ENCODE measurements at regions not wholly inside any gene's neighbourhood (a gene's known extent, or its start where the extent isn't known, plus 50 kb on each side); places are given as distances from the start of the nearest gene placed in this dataset.
"Not testable (repeated sequence)": the region's sequence is repeated elsewhere in the genome, so short reads cannot be mapped to it uniquely, and the experiment has no call there.

DNA sequence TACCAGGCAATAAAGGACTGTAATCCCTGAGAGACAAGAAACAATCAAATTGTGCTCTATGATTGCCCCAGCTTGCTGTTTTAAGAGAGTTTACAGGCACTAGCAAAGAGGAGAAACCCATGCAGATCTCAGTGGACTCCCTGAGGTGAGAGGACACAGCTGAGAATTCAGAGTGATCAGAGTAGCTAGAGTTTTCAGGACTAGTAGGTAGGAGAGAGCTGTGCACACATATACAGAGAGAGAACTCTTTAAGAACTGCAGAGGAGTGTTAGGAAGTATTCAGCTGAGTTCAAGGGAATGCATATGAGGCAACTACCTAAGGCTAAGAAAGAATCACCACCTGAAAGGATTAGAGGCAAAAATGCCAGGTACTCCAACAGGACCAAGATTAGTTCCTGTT, 904.8 kb downstream of the CDH8 start:
- no peak for DNase-seq
- H2AFZ ChIP-seq, result no peak overlapping the region
- no peaks in the 10 kb centered on the region for H3K9me3 ChIP-seq (ENCODE audit: low read depth)
- H3K4me1 ChIP-seq (ENCODE audit: insufficient read depth), result no peaks in the 10 kb centered on the region
- H3K27me3 ChIP-seq (replicated peaks; ENCODE audit: insufficient read depth), result no peaks in the 10 kb centered on the region
- no peaks in the 10 kb centered on the region for H4K20me1 ChIP-seq (ENCODE audit: insufficient read depth)
- no peak overlapping the region for H3K4me2 ChIP-seq (ENCODE audit: unreplicated experiment)
- H3K9ac ChIP-seq, result no peak overlapping the region
- in situ Hi-C loops (cut with MboI), result no loop called here
- H3F3A ChIP-seq (ENCODE audit: insufficient read depth), result no peaks in the 10 kb centered on the region
- H3K79me2 ChIP-seq (ENCODE audit: insufficient read depth), result no peaks in the 10 kb centered on the region
- H3K9me2 ChIP-seq (ENCODE audit: insufficient read depth), result no peaks in the 10 kb centered on the region
- no peak overlapping the region for H3K4me3 ChIP-seq
- H3K27ac ChIP-seq, result no peak overlapping the region
- H3K36me3 ChIP-seq (ENCODE audit: low read depth), result no peaks in the 10 kb centered on the region
- no peak for TF ChIP-seq EZH2phosphoT487 (IDR thresholded peaks at IDR 0.05; ENCODE audit: insufficient read depth, low read depth)
- TF ChIP-seq EZH2 (IDR thresholded peaks at IDR 0.05; ENCODE audit: insufficient read depth, poor library complexity, severe bottlenecking), result no peak

DNA sequence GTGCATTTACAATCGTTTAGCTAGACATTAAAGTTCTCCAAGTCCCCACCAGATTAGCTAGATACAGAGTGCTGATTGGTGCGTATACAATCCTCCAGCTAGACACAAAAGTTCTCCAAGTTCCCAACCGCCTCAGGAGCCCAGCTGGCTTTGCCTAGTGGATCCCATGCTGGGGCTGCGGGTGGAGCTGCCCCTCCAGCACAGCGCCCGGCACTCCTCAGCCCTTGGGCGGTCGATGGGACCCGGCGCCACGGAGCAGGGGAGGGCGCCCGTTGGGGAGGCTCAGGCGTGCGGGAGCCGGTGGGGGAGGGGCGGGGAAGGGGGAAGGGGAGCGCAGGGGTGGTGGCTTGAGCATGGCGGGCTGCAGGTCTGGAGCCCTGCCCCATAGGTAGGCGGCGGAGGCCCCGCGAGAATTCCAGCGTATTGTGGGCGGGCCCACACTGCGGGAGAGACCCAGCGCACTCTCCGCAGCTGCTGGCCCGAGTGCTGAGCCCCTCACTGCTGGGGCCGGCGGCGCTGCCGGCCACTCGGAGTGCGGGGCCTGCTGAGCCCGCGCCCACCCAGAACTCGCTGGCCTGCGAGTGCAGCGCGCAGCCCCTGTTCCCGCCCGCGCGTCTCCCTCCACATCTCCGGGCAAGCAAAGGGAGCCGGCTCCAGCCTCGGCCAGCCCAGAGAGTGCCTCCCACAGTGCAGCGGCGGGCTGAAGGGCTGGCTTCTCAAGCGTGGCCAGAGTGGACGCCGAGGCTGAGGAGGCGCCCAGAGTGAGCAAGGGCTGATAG, 907.5 kb downstream of the CDH8 start:
- no peaks in the 10 kb centered on the region for H3K4me1 ChIP-seq (ENCODE audit: insufficient read depth)
- H2AFZ ChIP-seq, result no peak overlapping the region
- H3F3A ChIP-seq (ENCODE audit: insufficient read depth), result no peaks in the 10 kb centered on the region
- H3K36me3 ChIP-seq (ENCODE audit: low read depth), result no peaks in the 10 kb centered on the region
- no peaks in the 10 kb centered on the region for H4K20me1 ChIP-seq (ENCODE audit: insufficient read depth)
- TF ChIP-seq EZH2phosphoT487 (IDR thresholded peaks at IDR 0.05; ENCODE audit: insufficient read depth, low read depth) (no peak), EZH2 (IDR thresholded peaks at IDR 0.05; ENCODE audit: insufficient read depth, poor library complexity, severe bottlenecking) (no peak)
- no peak overlapping the region for H3K9ac ChIP-seq
- H3K27me3 ChIP-seq (replicated peaks; ENCODE audit: insufficient read depth), result no peaks in the 10 kb centered on the region
- H3K4me2 ChIP-seq (ENCODE audit: unreplicated experiment), result no peak overlapping the region
- H3K4me3 ChIP-seq, result no peak overlapping the region
- in situ Hi-C loops (cut with MboI), result no loop called here
- no peaks in the 10 kb centered on the region for H3K9me3 ChIP-seq (ENCODE audit: low read depth)
- DNase-seq, result no peak
- no peaks in the 10 kb centered on the region for H3K9me2 ChIP-seq (ENCODE audit: insufficient read depth)
- H3K79me2 ChIP-seq (ENCODE audit: insufficient read depth), result no peaks in the 10 kb centered on the region
- no peak overlapping the region for H3K27ac ChIP-seq
- 84 to 87% methylated on average over 33 to 54 of the region's 54 CpGs for WGBS, 2 experiments (ENCODE audit: low coverage in 1 of 2, low lambda C conversion rate in 2 of 2, missing lambda C conversion rate in 2 of 2)

DNA sequence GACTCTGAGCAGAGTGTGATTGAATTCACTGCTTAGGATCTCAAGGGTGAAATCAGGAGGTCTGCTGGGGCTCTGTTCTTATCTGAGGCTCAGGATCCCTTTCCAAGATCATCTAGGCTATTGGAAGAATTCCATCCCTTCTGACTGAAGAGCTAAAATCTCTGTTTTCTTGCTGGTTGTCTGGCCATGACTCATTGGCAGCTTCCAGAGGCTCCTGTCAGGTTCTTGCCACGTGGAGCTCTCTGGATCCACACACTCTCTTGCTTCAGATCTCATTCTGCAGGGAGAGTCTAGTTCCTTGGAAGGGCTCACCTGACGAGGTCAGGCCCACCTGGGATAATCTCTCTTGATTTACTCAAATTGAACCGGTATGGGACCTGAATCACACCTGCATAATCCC, 930.7 kb downstream of the CDH8 start:
- no peaks in the 10 kb centered on the region for H3K9me2 ChIP-seq (ENCODE audit: insufficient read depth)
- no peak overlapping the region for H3K4me3 ChIP-seq
- H4K20me1 ChIP-seq (ENCODE audit: insufficient read depth), result no peaks in the 10 kb centered on the region
- no peaks in the 10 kb centered on the region for H3F3A ChIP-seq (ENCODE audit: insufficient read depth)
- in situ Hi-C loops (cut with MboI), result no loop called here
- 7 to 14% methylated on average over 3 of the region's 3 CpGs for WGBS, 2 experiments (ENCODE audit: low coverage in 1 of 2, low lambda C conversion rate in 2 of 2, missing lambda C conversion rate in 2 of 2)
- H3K9me3 ChIP-seq (ENCODE audit: low read depth), result no peaks in the 10 kb centered on the region
- no peak overlapping the region for H3K4me2 ChIP-seq (ENCODE audit: unreplicated experiment)
- no peaks in the 10 kb centered on the region for H3K27me3 ChIP-seq (replicated peaks; ENCODE audit: insufficient read depth)
- no peak overlapping the region for H3K9ac ChIP-seq
- H3K27ac ChIP-seq, result no peak overlapping the region
- H3K36me3 ChIP-seq (ENCODE audit: low read depth), result no peaks in the 10 kb centered on the region
- no peaks in the 10 kb centered on the region for H3K4me1 ChIP-seq (ENCODE audit: insufficient read depth)
- no peaks in the 10 kb centered on the region for H3K79me2 ChIP-seq (ENCODE audit: insufficient read depth)
- DNase-seq, result no peak
- no peak overlapping the region for H2AFZ ChIP-seq
- TF ChIP-seq EZH2phosphoT487 (IDR thresholded peaks at IDR 0.05; ENCODE audit: insufficient read depth, low read depth), result no peak
- TF ChIP-seq EZH2 (IDR thresholded peaks at IDR 0.05; ENCODE audit: insufficient read depth, poor library complexity, severe bottlenecking), result no peak

DNA sequence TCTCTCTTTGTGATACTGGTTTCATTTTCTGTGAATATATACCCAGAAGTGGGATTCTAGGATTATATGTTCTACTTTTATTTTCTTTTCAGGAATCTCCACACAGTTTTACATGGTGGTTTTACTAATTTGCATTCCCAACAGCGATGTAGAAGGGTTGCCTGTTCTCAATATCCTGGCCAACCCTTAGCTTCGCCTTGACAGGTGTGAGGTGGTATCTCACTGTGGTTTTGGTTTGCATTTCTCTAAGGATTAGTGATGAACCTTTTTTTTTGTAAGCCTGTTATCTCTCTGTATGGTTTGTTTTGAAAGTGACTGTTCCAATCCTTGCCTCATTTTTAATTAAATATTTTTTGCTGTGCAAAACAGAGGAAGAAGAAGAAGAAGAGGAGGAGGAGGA, 937.7 kb downstream of the CDH8 start:
- in situ Hi-C loops (cut with MboI), result no loop called here
- no peak for DNase-seq
- no peaks in the 10 kb centered on the region for H3K9me2 ChIP-seq (ENCODE audit: insufficient read depth)
- H3K27ac ChIP-seq, result no peak overlapping the region
- no peak overlapping the region for H3K9ac ChIP-seq
- H3K27me3 ChIP-seq (replicated peaks; ENCODE audit: insufficient read depth), result no peaks in the 10 kb centered on the region
- TF ChIP-seq EZH2phosphoT487 (IDR thresholded peaks at IDR 0.05; ENCODE audit: insufficient read depth, low read depth), result no peak
- no peak for TF ChIP-seq EZH2 (IDR thresholded peaks at IDR 0.05; ENCODE audit: insufficient read depth, poor library complexity, severe bottlenecking)
- H4K20me1 ChIP-seq (ENCODE audit: insufficient read depth), result no peaks in the 10 kb centered on the region
- H3K4me2 ChIP-seq (ENCODE audit: unreplicated experiment), result no peak overlapping the region
- no peaks in the 10 kb centered on the region for H3F3A ChIP-seq (ENCODE audit: insufficient read depth)
- no peak overlapping the region for H2AFZ ChIP-seq
- WGBS, 2 experiments (ENCODE audit: low coverage in 1 of 2, low lambda C conversion rate in 2 of 2, missing lambda C conversion rate in 2 of 2), result 13 to 19% methylated on average over 2 of the region's 2 CpGs
- no peaks in the 10 kb centered on the region for H3K9me3 ChIP-seq (ENCODE audit: low read depth)
- no peaks in the 10 kb centered on the region for H3K79me2 ChIP-seq (ENCODE audit: insufficient read depth)
- H3K4me1 ChIP-seq (ENCODE audit: insufficient read depth), result no peaks in the 10 kb centered on the region
- no peak overlapping the region for H3K4me3 ChIP-seq
- no peaks in the 10 kb centered on the region for H3K36me3 ChIP-seq (ENCODE audit: low read depth)

DNA sequence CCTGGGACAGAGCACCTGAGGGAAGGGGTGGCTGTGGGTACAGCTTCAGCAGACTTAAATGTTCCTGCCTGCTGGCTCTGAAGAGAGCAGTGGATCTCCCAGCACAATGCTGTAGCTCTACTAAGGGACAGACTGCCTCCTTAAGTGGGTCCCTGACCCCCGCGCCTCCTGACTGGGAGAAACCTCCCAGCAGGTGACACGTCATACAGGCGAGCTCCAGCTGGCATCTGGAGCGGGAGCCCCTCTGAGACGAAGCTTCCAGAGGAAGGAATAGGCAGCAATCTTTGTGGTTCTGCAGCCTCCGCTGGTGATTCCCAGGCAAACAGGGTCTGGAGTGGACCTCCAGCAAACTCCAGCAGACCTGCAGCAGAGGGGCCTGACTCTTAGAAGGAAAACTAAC, 944.9 kb downstream of the CDH8 start:
- DNase-seq; H3F3A ChIP-seq (ENCODE audit: insufficient read depth); H4K20me1 ChIP-seq (ENCODE audit: insufficient read depth); H3K27me3 ChIP-seq (replicated peaks; ENCODE audit: insufficient read depth); H3K9me3 ChIP-seq (ENCODE audit: low read depth); H3K9me2 ChIP-seq (ENCODE audit: insufficient read depth); H3K4me1 ChIP-seq (ENCODE audit: insufficient read depth); H3K4me3 ChIP-seq; H3K36me3 ChIP-seq (ENCODE audit: low read depth); in situ Hi-C loops (cut with MboI); H2AFZ ChIP-seq; H3K9ac ChIP-seq; H3K79me2 ChIP-seq (ENCODE audit: insufficient read depth); H3K4me2 ChIP-seq (ENCODE audit: unreplicated experiment); H3K27ac ChIP-seq: not testable (repeated sequence)
- WGBS, 2 experiments (ENCODE audit: low coverage in 1 of 2, low lambda C conversion rate in 2 of 2, missing lambda C conversion rate in 2 of 2), result 45 to 56% methylated on average over 7 of the region's 7 CpGs
